ENCODE measurements at regions not wholly inside any gene's neighbourhood (a gene's known extent, or its start where the extent isn't known, plus 50 kb on each side); places are given as distances from the start of the nearest gene placed in this dataset.
"Not testable (repeated sequence)": the region's sequence is repeated elsewhere in the genome, so short reads cannot be mapped to it uniquely, and the experiment has no call there.

GRCh38 chr19:30841934-30842333 lies 469.8 kb downstream of the ZNF536 start:
- H3K4me3 ChIP-seq (ENCODE audit: control insufficient read depth, low read depth, low read length), result no peak overlapping the region
- no peak for DNase-seq (ENCODE audit: low read depth)
- TF ChIP-seq CTCF (IDR thresholded peaks at IDR 0.05; ENCODE audit: control insufficient read depth, insufficient read depth, low read depth, low read length, missing control alignments), result no peak

GRCh38 chr19:30830875-30831274 lies 458.7 kb downstream of the ZNF536 start:
- DNase-seq (ENCODE audit: low read depth), result no peak
- no peak for TF ChIP-seq CTCF (IDR thresholded peaks at IDR 0.05; ENCODE audit: control insufficient read depth, insufficient read depth, low read depth, low read length, missing control alignments)
- H3K4me3 ChIP-seq (ENCODE audit: control insufficient read depth, low read depth, low read length), result no peak overlapping the region

- DNase-seq (ENCODE audit: low read depth); H3K4me3 ChIP-seq (ENCODE audit: control insufficient read depth, low read depth, low read length): not testable (repeated sequence)
These were observed 453.3 kb downstream of the ZNF536 start for GRCh38 chr19:30825505-30825904.

GRCh38 chr19:30824809-30825208 lies 452.6 kb downstream of the ZNF536 start:
- no peak overlapping the region for H3K4me3 ChIP-seq (ENCODE audit: control insufficient read depth, low read depth, low read length)
- DNase-seq (ENCODE audit: low read depth), result no peak
- no peak for TF ChIP-seq CTCF (IDR thresholded peaks at IDR 0.05; ENCODE audit: control insufficient read depth, insufficient read depth, low read depth, low read length, missing control alignments)

- no peak for TF ChIP-seq CTCF (IDR thresholded peaks at IDR 0.05; ENCODE audit: control insufficient read depth, insufficient read depth, low read depth, low read length, missing control alignments)
- no peak for DNase-seq (ENCODE audit: low read depth)
- no peak overlapping the region for H3K4me3 ChIP-seq (ENCODE audit: control insufficient read depth, low read depth, low read length)
These were observed 445.9 kb downstream of the ZNF536 start for GRCh38 chr19:30817965-30818567.

- TF ChIP-seq CTCF (IDR thresholded peaks at IDR 0.05; ENCODE audit: control insufficient read depth, insufficient read depth, low read depth, low read length, missing control alignments), result no peak
- DNase-seq (ENCODE audit: low read depth), result no peak
- no peak overlapping the region for H3K4me3 ChIP-seq (ENCODE audit: control insufficient read depth, low read depth, low read length)
These were observed 445.0 kb downstream of the ZNF536 start for GRCh38 chr19:30817197-30817596.

GRCh38 chr19:30815889-30816580 lies 443.9 kb downstream of the ZNF536 start:
- DNase-seq (ENCODE audit: low read depth), result no peak
- no peak for TF ChIP-seq CTCF (IDR thresholded peaks at IDR 0.05; ENCODE audit: control insufficient read depth, insufficient read depth, low read depth, low read length, missing control alignments)
- no peak overlapping the region for H3K4me3 ChIP-seq (ENCODE audit: control insufficient read depth, low read depth, low read length)
